ENCODE measurements at regions not wholly inside any gene's neighbourhood (a gene's known extent, or its start where the extent isn't known, plus 50 kb on each side); places are given as distances from the start of the nearest gene placed in this dataset.

- Histone ChIP-seq H3K4me3 (no peak overlapping the region), H3K4me1 (replicated peaks) (peaks cover 39% of the 10 kb centered on the region), H3K27ac (peak overlapping the region; percentile 66), H3K9me3 (replicated peaks) (no peaks in the 10 kb centered on the region), H3K27me3 (replicated peaks) (no peaks in the 10 kb centered on the region), H3K36me3 (no peaks in the 10 kb centered on the region)
- DNase-seq (ENCODE audit: low read depth in 1 of 2, low spot score in 2 of 2), result peak; percentile 71 to 82
Measured at GRCh38 chr6:146892613-146893401, 294.0 kb downstream of the ADGB start.

- peaks cover 39% of the 10 kb centered on the region for H3K4me1 ChIP-seq (replicated peaks)
- no peaks in the 10 kb centered on the region for H3K36me3 ChIP-seq
- DNase-seq (ENCODE audit: low read depth in 1 of 2, low spot score in 2 of 2), result no peak
- H3K9me3 ChIP-seq (replicated peaks), result no peaks in the 10 kb centered on the region
- no peaks in the 10 kb centered on the region for H3K27me3 ChIP-seq (replicated peaks)
- peak overlapping the region; percentile 53; the same call in 1 of the 2 replicates for H3K27ac ChIP-seq
- no peak overlapping the region for H3K4me3 ChIP-seq
Measured at GRCh38 chr6:146893690-146894089, 294.9 kb downstream of the ADGB start.

- DNase-seq (ENCODE audit: low read depth in 1 of 2, low spot score in 2 of 2), result no peak
- Histone ChIP-seq H3K36me3 (no peaks in the 10 kb centered on the region), H3K9me3 (replicated peaks) (no peaks in the 10 kb centered on the region), H3K27me3 (replicated peaks) (no peaks in the 10 kb centered on the region), H3K4me3 (no peak overlapping the region), H3K27ac (no peak overlapping the region), H3K4me1 (replicated peaks) (peaks cover 39% of the 10 kb centered on the region)
Measured at GRCh38 chr6:146894624-146895023, 295.9 kb downstream of the ADGB start.

GRCh38 chr6:146895101-146895771 is 296.5 kb downstream of the ADGB start:
- Histone ChIP-seq H3K4me1 (replicated peaks) (peaks cover 39% of the 10 kb centered on the region), H3K27me3 (replicated peaks) (no peaks in the 10 kb centered on the region), H3K36me3 (no peaks in the 10 kb centered on the region), H3K27ac (no peak overlapping the region), H3K4me3 (no peak overlapping the region), H3K9me3 (replicated peaks) (no peaks in the 10 kb centered on the region)
- no peak for DNase-seq (ENCODE audit: low read depth in 1 of 2, low spot score in 2 of 2)

- Histone ChIP-seq H3K4me3 (no peak overlapping the region), H3K36me3 (no peaks in the 10 kb centered on the region), H3K27ac (no peak overlapping the region), H3K27me3 (replicated peaks) (no peaks in the 10 kb centered on the region), H3K4me1 (replicated peaks) (peaks cover 38% of the 10 kb centered on the region), H3K9me3 (replicated peaks) (no peaks in the 10 kb centered on the region)
- no peak for DNase-seq (ENCODE audit: low read depth in 1 of 2, low spot score in 2 of 2)
Measured at GRCh38 chr6:146895772-146896061, 296.9 kb downstream of the ADGB start.

- DNase-seq (ENCODE audit: low read depth in 1 of 2, low spot score in 2 of 2), result no peak
- Histone ChIP-seq H3K9me3 (replicated peaks) (no peaks in the 10 kb centered on the region), H3K36me3 (no peaks in the 10 kb centered on the region), H3K4me1 (replicated peaks) (peaks cover 33% of the 10 kb centered on the region), H3K4me3 (no peak overlapping the region), H3K27ac (no peak overlapping the region), H3K27me3 (replicated peaks) (no peaks in the 10 kb centered on the region)
Measured at GRCh38 chr6:146896062-146896813, 297.5 kb downstream of the ADGB start.

- Histone ChIP-seq H3K4me1 (replicated peaks) (peaks cover 24% of the 10 kb centered on the region), H3K4me3 (no peak overlapping the region), H3K36me3 (no peaks in the 10 kb centered on the region), H3K27ac (no peak overlapping the region), H3K27me3 (replicated peaks) (no peaks in the 10 kb centered on the region), H3K9me3 (replicated peaks) (no peaks in the 10 kb centered on the region)
- DNase-seq (ENCODE audit: low read depth in 1 of 2, low spot score in 2 of 2), result no peak
Measured at GRCh38 chr6:146896960-146897701, 298.4 kb downstream of the ADGB start.

GRCh38 chr6:146898069-146898887 is 299.5 kb downstream of the ADGB start:
- Histone ChIP-seq H3K9me3 (replicated peaks) (no peaks in the 10 kb centered on the region), H3K27ac (no peak overlapping the region), H3K36me3 (no peaks in the 10 kb centered on the region), H3K4me3 (no peak overlapping the region), H3K27me3 (replicated peaks) (no peaks in the 10 kb centered on the region), H3K4me1 (replicated peaks) (peaks cover 23% of the 10 kb centered on the region)
- no peak for DNase-seq (ENCODE audit: low read depth in 1 of 2, low spot score in 2 of 2)

- Histone ChIP-seq H3K9me3 (replicated peaks) (no peaks in the 10 kb centered on the region), H3K4me3 (no peak overlapping the region)
Measured at GRCh38 chr6:146898888-146899227, 300.1 kb downstream of the ADGB start.

GRCh38 chr6:146901940-146902816 is 302.0 kb upstream of the STXBP5 start:
- H3K4me1 ChIP-seq (replicated peaks), result peaks cover 29% of the 10 kb centered on the region
- no peak overlapping the region for H3K4me3 ChIP-seq
- DNase-seq (ENCODE audit: low read depth in 1 of 2, low spot score in 2 of 2), result no peak
- H3K27ac ChIP-seq, result peak overlapping the region; percentile 52
- H3K9me3 ChIP-seq (replicated peaks), result no peaks in the 10 kb centered on the region
- H3K36me3 ChIP-seq, result no peaks in the 10 kb centered on the region
- no peaks in the 10 kb centered on the region for H3K27me3 ChIP-seq (replicated peaks)

More at GRCh38 chr6:146898888-146899227, 300.1 kb downstream of the ADGB start:
- Histone ChIP-seq H3K27ac (no peak overlapping the region), H3K4me1 (replicated peaks) (peaks cover 23% of the 10 kb centered on the region), H3K36me3 (no peaks in the 10 kb centered on the region), H3K27me3 (replicated peaks) (no peaks in the 10 kb centered on the region)
- DNase-seq (ENCODE audit: low read depth in 1 of 2, low spot score in 2 of 2), result no peak

- H3K27ac ChIP-seq, result peak overlapping the region; percentile 52
- no peaks in the 10 kb centered on the region for H3K9me3 ChIP-seq (replicated peaks)
- peaks cover 29% of the 10 kb centered on the region for H3K4me1 ChIP-seq (replicated peaks)
- no peaks in the 10 kb centered on the region for H3K27me3 ChIP-seq (replicated peaks)
- no peak overlapping the region for H3K4me3 ChIP-seq
- H3K36me3 ChIP-seq, result no peaks in the 10 kb centered on the region
- DNase-seq (ENCODE audit: low read depth in 1 of 2, low spot score in 2 of 2), result peak in 1 of 2 experiments; percentile 59
Measured at GRCh38 chr6:146902846-146903245, 301.4 kb upstream of the STXBP5 start.

GRCh38 chr6:146903451-146903850 is 300.8 kb upstream of the STXBP5 start:
- H3K9me3 ChIP-seq (replicated peaks), result no peaks in the 10 kb centered on the region
- H3K36me3 ChIP-seq, result no peaks in the 10 kb centered on the region
- H3K27me3 ChIP-seq (replicated peaks), result no peaks in the 10 kb centered on the region
- H3K4me3 ChIP-seq, result no peak overlapping the region
- DNase-seq (ENCODE audit: low read depth in 1 of 2, low spot score in 2 of 2), result no peak
- peaks cover 29% of the 10 kb centered on the region for H3K4me1 ChIP-seq (replicated peaks)
- H3K27ac ChIP-seq, result peak overlapping the region; percentile 52
